IMR-90 (cell line): ENCODE measurements at regions not wholly inside any gene's neighbourhood (a gene's known extent, or its start where the extent isn't known, plus 50 kb on each side); places are given as distances from the start of the nearest gene placed in this dataset.

Experiments
- ATAC-seq: fragments of 200-7000 bp; cut with Tn5 transposase; 2 replicates; pipeline ENCODE4 v1.9.1; 2020; ENCODE audit warnings: low read depth, mild to moderate bottlenecking, moderate library complexity
- BruUV-seq: library from RNA; stranded (reverse); fragments of 400-500 nt; replicated peaks from 2 replicates; lab custom pipeline; 2021; lab: Mats Ljungman, UMichigan
- CTCF ChIA-PET: fragments of 300-600 bp; formaldehyde crosslinking; extraction: SDS; loops from one replicate; lab custom pipeline; 2021; ENCODE audit warnings: antibody characterized with exemption; lab: Yijun Ruan, JAX
- POLR2A ChIA-PET: fragments of 300-600 bp; sonication (Branson Sonifier 250); formaldehyde crosslinking; loops from one replicate; lab custom pipeline; 2022; ENCODE audit warnings: antibody characterized with exemption; ENCODE audit not compliant: unreplicated experiment; lab: Charles Lee
- DNase-seq: peaks from one replicate; pipeline ENCODE4 v3.0.0; 2013
- H2AFZ ChIP-seq: replicated peaks from 2 replicates; pipeline ENCODE3; 2013; ENCODE audit warnings: low read length, mild to moderate bottlenecking; ENCODE audit not compliant: poor library complexity
- H2AK5ac ChIP-seq: 2 replicates; pipeline ENCODE4 v1.6.1; 2013; ENCODE audit warnings: low read depth, low read length, inconsistent platforms
- H2AK9ac ChIP-seq: replicated peaks from 2 replicates; pipeline ENCODE3; 2013; ENCODE audit warnings: mild to moderate bottlenecking, low read depth, low read length, moderate library complexity; ENCODE audit not compliant: poor library complexity
- H2BK120ac ChIP-seq: 2 replicates; pipeline ENCODE4 v1.6.1; 2013; ENCODE audit warnings: low read depth, low read length, inconsistent platforms
- H2BK15ac ChIP-seq: 3 replicates; pipeline ENCODE4 v1.6.1; 2013; ENCODE audit warnings: low read depth, low read length, inconsistent platforms
- H2BK20ac ChIP-seq: 2 replicates; pipeline ENCODE4 v1.6.1; 2013; ENCODE audit warnings: low read depth, mild to moderate bottlenecking, inconsistent platforms, low read length, moderate library complexity
- H2BK5ac ChIP-seq: 2 replicates; pipeline ENCODE4 v1.6.1; 2013; ENCODE audit warnings: mild to moderate bottlenecking, low read depth, low read length, inconsistent platforms; ENCODE audit not compliant: poor library complexity, severe bottlenecking
- H3K14ac ChIP-seq: replicated peaks from 2 replicates; pipeline ENCODE4 v1.6.1; 2013; ENCODE audit warnings: low read depth, low read length, inconsistent platforms
- H3K18ac ChIP-seq: 2 replicates; pipeline ENCODE4 v1.6.1; 2013; ENCODE audit warnings: low read depth, low read length, control low read depth
- H3K23ac ChIP-seq: 2 replicates; pipeline ENCODE4 v1.6.1; 2013; ENCODE audit warnings: low read depth, low read length, inconsistent platforms
- H3K27ac ChIP-seq: 2 replicates; pipeline ENCODE4 v1.5.1; 2013; ENCODE audit warnings: mild to moderate bottlenecking, control low read depth, low read length; ENCODE audit not compliant: insufficient read depth
- H3K27me3 ChIP-seq: 2 replicates; pipeline ENCODE4 v1.6.1; 2013; ENCODE audit warnings: low read length; ENCODE audit not compliant: control insufficient read depth, insufficient read depth
- H3K36me3 ChIP-seq: 2 replicates; pipeline ENCODE4 v1.6.1; 2013; ENCODE audit warnings: low read length, mixed read lengths; ENCODE audit not compliant: control insufficient read depth, insufficient read depth
- H3K4ac ChIP-seq: 2 replicates; pipeline ENCODE4 v1.6.1; 2013; ENCODE audit warnings: low read depth, low read length, inconsistent platforms
- H3K4me1 ChIP-seq: 2 replicates; pipeline ENCODE4 v1.6.1; 2013; ENCODE audit warnings: low read length, mixed read lengths; ENCODE audit not compliant: control insufficient read depth, insufficient read depth
- H3K4me2 ChIP-seq: 2 replicates; pipeline ENCODE4 v1.6.1; 2013; ENCODE audit warnings: low read depth, mild to moderate bottlenecking, control low read depth, low read length, moderate library complexity
- H3K4me3 ChIP-seq: 2 replicates; pipeline ENCODE4 v1.5.1; 2013; ENCODE audit warnings: low read depth, mild to moderate bottlenecking, control low read depth, low read length, moderate library complexity; ENCODE audit not compliant: insufficient read depth
- H3K56ac ChIP-seq: 2 replicates; pipeline ENCODE4 v1.6.1; 2013; ENCODE audit warnings: low read length, inconsistent platforms; ENCODE audit not compliant: insufficient read depth; ENCODE audit errors: extremely low read depth
- H3K79me1 ChIP-seq, 2 experiments: 2 replicates each; pipeline ENCODE4 v1.6.1; 2013; ENCODE audit warnings: low read length in 2 of 2, inconsistent platforms in 1 of 2, low read depth in 1 of 2
- H3K9ac ChIP-seq: 2 replicates; pipeline ENCODE4 v1.6.1; 2013; ENCODE audit warnings: low read depth, low read length, control low read depth
- H3K9me1 ChIP-seq: 2 replicates; pipeline ENCODE4 v1.6.1; 2013; ENCODE audit warnings: low read length, inconsistent platforms; ENCODE audit not compliant: insufficient read depth
- H3K9me3 ChIP-seq: 2 replicates; pipeline ENCODE4 v1.6.1; 2013; ENCODE audit warnings: low read length; ENCODE audit not compliant: control insufficient read depth, insufficient read depth
- H4K20me1 ChIP-seq: 2 replicates; pipeline ENCODE4 v1.6.1; 2013; ENCODE audit warnings: low read length, inconsistent platforms; ENCODE audit not compliant: insufficient read depth
- H4K5ac ChIP-seq: 2 replicates; pipeline ENCODE4 v1.6.1; 2013; ENCODE audit warnings: mild to moderate bottlenecking, low read depth, low read length, control low read depth
- H4K8ac ChIP-seq, 2 experiments: 2 replicates each; pipeline ENCODE4 v1.6.1; 2013; ENCODE audit warnings: low read depth in 2 of 2, low read length in 2 of 2, control low read depth in 1 of 2, inconsistent platforms in 1 of 2
- H4K91ac ChIP-seq: 2 replicates; pipeline ENCODE4 v1.6.1; 2013; ENCODE audit warnings: low read depth, low read length, inconsistent platforms; ENCODE audit not compliant: insufficient read depth
- BHLHE40 ChIP-seq: fragments of 150-350 bp; IDR thresholded peaks from 2 replicates; pipeline ENCODE4 v1.6.1; 2016; ENCODE audit warnings: mild to moderate bottlenecking, low read depth, low read length
- CEBPB ChIP-seq: IDR thresholded peaks from 2 replicates; pipeline ENCODE4 v1.6.1; 2012; ENCODE audit warnings: low read depth, low read length, improper control_type of control experiment
- CHD1 ChIP-seq: IDR thresholded peaks from 2 replicates; pipeline ENCODE4 v1.6.1; 2012; ENCODE audit warnings: low read depth, low read length, improper control_type of control experiment
- FOS ChIP-seq: fragments of 150-350 bp; IDR thresholded peaks from 2 replicates; pipeline ENCODE4 v1.6.1; 2016; ENCODE audit warnings: low read depth, low read length
- MAFK ChIP-seq: IDR thresholded peaks from 2 replicates; pipeline ENCODE4 v1.6.1; 2012; ENCODE audit warnings: low read depth, low read length, improper control_type of control experiment
- MAZ ChIP-seq: IDR thresholded peaks from 2 replicates; pipeline ENCODE4 v1.6.1; 2012; ENCODE audit warnings: low read depth, mild to moderate bottlenecking, low read length, improper control_type of control experiment, moderate library complexity, borderline replicate concordance
- NFE2L2 ChIP-seq: fragments of 150-350 bp; IDR thresholded peaks from 2 replicates; pipeline ENCODE4 v1.6.1; 2016; ENCODE audit warnings: low read depth, mild to moderate bottlenecking, low read length
- POLR2A ChIP-seq: IDR thresholded peaks from 2 replicates; pipeline ENCODE4 v1.6.1; 2012; ENCODE audit warnings: mild to moderate bottlenecking, low read depth, low read length
- RAD21 ChIP-seq: IDR thresholded peaks from 2 replicates; pipeline ENCODE4 v1.6.1; 2012; ENCODE audit warnings: low read length, improper control_type of control experiment
- RCOR1 ChIP-seq: IDR thresholded peaks from 2 replicates; pipeline ENCODE4 v1.6.1; 2012; ENCODE audit warnings: mild to moderate bottlenecking, low read length, improper control_type of control experiment; ENCODE audit not compliant: insufficient replicate concordance
- RFX5 ChIP-seq: IDR thresholded peaks from 2 replicates; pipeline ENCODE4 v1.8.0; 2012; ENCODE audit warnings: low read depth, mild to moderate bottlenecking, low read length, moderate library complexity
- WGBS, 2 experiments: methylation state at CpG; one replicate each; pipeline versions ENCODE4 v1.1.5 to v1.1.7; 2013; ENCODE audit warnings: missing lambda C conversion rate in 2 of 2; ENCODE audit not compliant: insufficient read length in 1 of 2; ENCODE audit errors: extremely low coverage in 2 of 2; 5-methylcytosine and 5-hydroxymethylcytosine counted together
- dilution Hi-C: fragments of 300-500 bp; cut with HindIII; formaldehyde crosslinking; loops from one replicate; pipeline ENCODE4 v1.14.3; 2018; ENCODE audit warnings: low sequenced_read_pairs; ENCODE audit not compliant: unreplicated experiment
- in situ Hi-C: fragments of 300-500 bp; cut with MboI; formaldehyde crosslinking; loops from 3 replicates; pipeline ENCODE4 v1.14.3; 2019; ENCODE audit warnings: low sequenced_read_pairs, inconsistent platforms, mixed read lengths
- intact Hi-C: fragments of 100-400 bp; cut with micrococcal nuclease; formaldehyde crosslinking; loops from 2 replicates; pipeline ENCODE4 v1.10.0; 2022
- TF ChIP-seq, protein P1 (sequence below): fragments of 150-350 bp; IDR thresholded peaks from 2 replicates; pipeline ENCODE4 v1.6.1; 2017; ENCODE audit warnings: mild to moderate bottlenecking, antibody characterized with exemption, low read length, low read depth

DNA sequence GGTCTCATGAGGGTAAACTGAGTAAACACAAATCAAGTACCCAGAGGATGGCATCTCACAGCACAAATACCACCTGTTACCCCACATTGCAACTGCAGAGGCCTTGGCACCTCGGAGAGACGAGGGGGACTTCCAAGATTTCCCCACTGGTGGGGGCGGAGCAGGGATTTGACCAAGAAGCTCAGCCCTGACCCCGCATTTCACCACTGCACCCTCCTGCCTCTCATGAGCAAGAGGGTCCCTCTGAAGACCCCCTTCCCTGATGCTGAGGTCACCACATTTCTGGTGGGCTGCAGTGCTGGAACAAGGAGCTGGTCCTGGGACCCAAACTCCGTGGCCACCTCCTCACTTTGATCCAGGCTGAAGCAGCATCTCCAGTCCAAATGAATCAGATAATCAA lies 342.4 kb downstream of the NPHP4 start:
- H2AFZ ChIP-seq, result no peak overlapping the region

More for the DNA sequence above, 342.4 kb downstream of the NPHP4 start:
- H4K91ac ChIP-seq, result no peak overlapping the region
- ATAC-seq, result no peak
- H3K4me2 ChIP-seq, result no peak overlapping the region
- H2AK5ac ChIP-seq, result no peak overlapping the region
- no peak overlapping the region for H3K56ac ChIP-seq
- no peaks in the 10 kb centered on the region for H3K36me3 ChIP-seq
- ChIA-PET POLR2A (no interaction called here), CTCF (no interaction called here)
- dilution Hi-C loops, result no loop called here
- H2AK9ac ChIP-seq, result no peak overlapping the region
- in situ Hi-C loops, result no loop called here
- H3K4me1 ChIP-seq, result no peaks in the 10 kb centered on the region
- no peaks in the 10 kb centered on the region for H4K20me1 ChIP-seq
- H3K23ac ChIP-seq, result no peak overlapping the region
- no peak overlapping the region for H2BK15ac ChIP-seq
- no TSS peak for BruUV-seq
- no peak overlapping the region for H2BK20ac ChIP-seq
- no peaks in the 10 kb centered on the region for H3K79me1 ChIP-seq
- no peak overlapping the region for H4K5ac ChIP-seq
- no peak for TF ChIP-seq FOS
- no peak for TF ChIP-seq RFX5
- no peak for TF ChIP-seq CEBPB
- TF ChIP-seq RAD21, result no peak
- TF ChIP-seq, protein P1, sequence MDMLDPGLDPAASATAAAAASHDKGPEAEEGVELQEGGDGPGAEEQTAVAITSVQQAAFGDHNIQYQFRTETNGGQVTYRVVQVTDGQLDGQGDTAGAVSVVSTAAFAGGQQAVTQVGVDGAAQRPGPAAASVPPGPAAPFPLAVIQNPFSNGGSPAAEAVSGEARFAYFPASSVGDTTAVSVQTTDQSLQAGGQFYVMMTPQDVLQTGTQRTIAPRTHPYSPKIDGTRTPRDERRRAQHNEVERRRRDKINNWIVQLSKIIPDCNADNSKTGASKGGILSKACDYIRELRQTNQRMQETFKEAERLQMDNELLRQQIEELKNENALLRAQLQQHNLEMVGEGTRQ, result no peak
- TF ChIP-seq BHLHE40, result no peak
- TF ChIP-seq MAZ, result no peak
- TF ChIP-seq CHD1, result no peak
- TF ChIP-seq RCOR1, result no peak
- no peak for TF ChIP-seq NFE2L2
- TF ChIP-seq MAFK, result no peak
- no peak for TF ChIP-seq POLR2A
- H3K27ac ChIP-seq, result no peak overlapping the region
- no peak overlapping the region for H3K4ac ChIP-seq
- H2BK120ac ChIP-seq, result no peak overlapping the region
- H4K8ac ChIP-seq, result no peak overlapping the region
- H3K9me3 ChIP-seq, result peaks cover 68% of the 10 kb centered on the region
- H3K27me3 ChIP-seq, result no peaks in the 10 kb centered on the region
- H3K9ac ChIP-seq, result no peak overlapping the region
- H3K18ac ChIP-seq, result no peak overlapping the region
- H3K4me3 ChIP-seq, result no peak overlapping the region
- no peak for DNase-seq
- H2BK5ac ChIP-seq, result no peak overlapping the region
- 28% methylated on average over 4 of the region's 5 CpGs; no CpG with 5 or more reads in 1 of the 2 experiments for WGBS, 2 experiments
- intact Hi-C loops, result no loop called here
- no peaks in the 10 kb centered on the region for H3K9me1 ChIP-seq
- no peak overlapping the region for H3K14ac ChIP-seq
